ENCODE measurements at regions not wholly inside any gene's neighbourhood (a gene's known extent, or its start where the extent isn't known, plus 50 kb on each side); places are given as distances from the start of the nearest gene placed in this dataset.

GRCh38 chr5:74173241-74173640 lies 467.3 kb downstream of the ENC1 start:
- TF ChIP-seq EP300 (conservative IDR thresholded peaks at IDR 0.05; ENCODE audit: poor library complexity, severe bottlenecking), result no peak
- no peak for TF ChIP-seq CTCF (IDR thresholded peaks at IDR 0.05; ENCODE audit: poor library complexity, severe bottlenecking)
